Endometrium (tissue), 2 donors: ENCODE measurements at regions not wholly inside any gene's neighbourhood (a gene's known extent, or its start where the extent isn't known, plus 50 kb on each side); places are given as distances from the start of the nearest gene placed in this dataset.

Source experiments
- FAIRE-seq: peaks from 2 replicates; lab custom pipeline; 2012; peaks lifted over from hg19 to GRCh38; lab: Jason Lieb, UNC
- donor health status: control.
- donor health status: control.

DNA sequence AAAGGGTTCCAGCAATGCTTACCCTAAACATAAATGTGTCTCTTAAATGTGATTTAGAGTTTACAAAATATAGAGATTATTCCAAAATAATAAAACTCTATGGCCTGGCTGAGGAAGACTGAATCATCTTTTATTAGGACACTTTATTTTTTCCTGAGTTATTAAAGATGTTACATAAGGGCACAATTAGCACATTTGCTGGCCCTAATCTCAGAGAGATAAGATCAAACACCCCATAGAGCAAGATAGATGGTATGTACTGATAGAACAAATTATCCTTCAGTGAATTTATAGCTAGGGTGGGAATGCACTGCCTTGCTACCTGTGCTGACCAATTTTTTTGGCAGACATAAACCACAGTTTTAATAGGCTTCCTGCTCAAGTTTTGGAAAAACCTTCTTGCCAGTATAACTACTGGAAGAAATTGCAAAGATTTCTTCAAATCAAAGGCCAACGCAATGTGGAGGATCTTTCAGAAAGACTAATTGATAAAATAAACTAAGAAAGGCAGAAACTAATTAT is 367.1 kb upstream of the MPDZ start:
- FAIRE-seq = peak; percentile 83

DNA sequence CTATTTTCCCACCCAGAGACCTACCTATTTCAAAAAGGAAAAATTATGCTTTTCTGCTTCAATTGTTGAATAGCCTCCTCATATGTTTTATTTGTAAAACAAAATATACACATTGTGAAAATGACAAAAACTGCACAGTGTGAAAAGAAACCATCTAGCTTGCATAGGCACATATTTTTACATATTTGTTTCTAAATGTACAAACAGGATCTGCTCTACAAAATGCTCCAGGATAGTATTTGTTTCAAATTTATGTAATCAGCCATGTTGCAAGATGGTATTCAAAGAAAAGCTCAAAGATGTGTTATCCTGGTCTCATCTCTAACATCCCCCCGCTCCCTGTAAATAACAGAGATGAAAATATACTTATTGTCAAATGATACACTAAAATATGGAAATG is 366.1 kb upstream of the MPDZ start:
- no peak for FAIRE-seq

DNA sequence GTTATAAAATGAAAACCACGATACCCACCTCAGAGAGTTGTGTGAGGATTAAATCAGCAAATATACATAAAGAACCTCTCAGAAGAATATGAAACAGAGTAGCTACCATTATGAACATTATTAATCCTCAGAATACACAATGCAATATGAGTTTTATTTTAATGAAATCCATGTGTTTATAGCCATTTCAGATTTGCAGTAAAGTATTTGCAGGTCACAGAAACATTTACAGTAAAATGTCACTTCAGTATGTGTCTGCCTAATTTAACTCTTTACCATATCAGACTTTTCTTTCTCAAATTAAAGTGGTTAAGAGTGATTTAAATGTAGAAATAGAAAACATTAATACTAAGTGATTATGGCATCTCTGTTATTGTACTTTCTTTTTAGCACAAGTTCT is 365.2 kb upstream of the MPDZ start:
- FAIRE-seq = no peak

DNA sequence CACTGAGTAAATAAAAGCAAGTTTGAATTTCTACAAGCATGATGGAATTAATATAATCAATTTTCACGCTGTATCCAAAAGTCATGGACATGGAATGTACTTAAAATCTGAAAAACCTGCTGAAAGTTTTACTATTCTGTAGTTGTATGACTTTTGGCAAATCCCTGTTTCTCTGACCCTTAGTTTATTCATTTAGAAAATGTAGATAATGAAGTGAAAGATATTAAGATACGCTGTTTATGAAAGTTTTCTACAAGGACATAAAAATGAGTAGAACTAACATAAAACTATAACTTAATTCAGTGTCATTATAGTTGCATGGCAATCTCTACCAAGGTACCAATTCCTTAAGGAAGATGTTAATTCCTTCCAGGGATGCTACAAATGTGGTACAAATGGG is 363.2 kb upstream of the MPDZ start:
- FAIRE-seq = no peak

DNA sequence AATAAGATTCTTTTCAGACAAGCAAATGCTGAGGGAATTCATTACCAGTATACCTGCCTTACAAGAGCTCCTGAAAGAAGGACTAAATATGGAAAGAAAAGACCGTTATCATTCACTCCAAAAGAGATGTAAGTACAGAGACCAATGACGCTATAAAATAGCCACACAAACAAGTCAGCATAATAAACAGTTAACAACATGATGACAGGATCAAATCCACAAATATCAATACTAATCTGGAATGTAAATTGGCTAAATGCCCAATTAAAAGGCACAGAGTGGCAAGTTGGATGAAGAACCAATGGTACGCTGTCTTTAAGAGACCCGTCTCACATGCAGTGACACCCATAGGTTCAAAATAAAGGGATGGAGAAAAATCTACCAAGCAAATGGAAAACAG is 349.6 kb upstream of the MPDZ start:
- FAIRE-seq = no peak

DNA sequence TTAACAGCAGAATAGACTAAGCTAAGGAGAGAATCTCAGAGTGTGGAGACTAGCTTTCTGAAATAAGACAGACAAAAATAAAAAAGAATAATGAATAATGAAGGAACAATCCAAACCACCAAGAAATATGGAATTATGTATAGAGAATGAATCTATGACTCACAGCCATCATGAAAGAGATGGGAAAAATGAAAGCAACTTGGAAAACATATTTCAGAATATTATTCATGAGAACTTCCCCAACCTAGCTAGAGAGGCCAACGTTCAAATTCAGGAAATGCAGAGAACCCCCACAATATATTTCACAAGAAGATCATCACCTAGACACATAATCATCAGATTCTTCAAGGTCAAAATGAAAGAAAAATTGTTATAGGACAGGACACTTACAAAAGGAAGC is 349.0 kb upstream of the MPDZ start:
- FAIRE-seq = no peak

DNA sequence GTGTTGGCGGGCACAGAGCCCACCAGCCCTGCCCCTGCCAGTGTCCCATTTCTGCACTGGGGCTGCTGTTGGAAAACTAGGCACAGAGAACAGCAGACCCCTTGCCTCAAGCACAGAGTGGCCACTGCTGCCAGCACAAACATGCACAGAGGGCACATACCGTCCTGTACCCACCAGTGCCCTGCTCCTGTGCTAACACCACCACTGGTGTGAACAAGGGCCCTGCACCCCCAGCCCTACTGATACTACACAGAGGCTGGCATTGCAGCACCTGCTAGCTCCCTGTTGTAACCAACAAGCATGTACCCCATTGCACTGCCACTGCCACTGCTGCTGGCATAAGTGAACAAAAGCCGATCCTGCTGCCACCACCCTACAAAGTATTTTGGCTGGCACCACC is 348.0 kb upstream of the MPDZ start:
- FAIRE-seq = no peak

DNA sequence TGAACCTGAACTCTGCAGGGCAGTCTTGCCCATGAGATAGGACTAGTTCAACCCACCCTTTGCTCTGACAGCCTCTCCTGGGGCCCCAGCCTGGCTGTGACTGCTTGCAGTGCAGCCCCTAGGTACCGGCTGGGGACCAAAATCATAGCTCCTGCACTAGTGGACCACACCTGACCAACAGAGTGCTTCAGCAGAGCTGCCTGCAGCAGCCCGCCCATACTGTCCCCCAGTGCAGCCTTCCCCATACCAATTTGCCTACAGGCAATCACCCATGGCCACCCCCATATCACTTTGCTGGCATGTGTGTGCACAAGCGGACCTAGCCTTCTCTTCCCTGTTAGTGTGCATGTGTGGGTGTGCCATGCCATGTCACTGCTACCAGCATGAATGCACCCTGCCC is 347.6 kb upstream of the MPDZ start:
- FAIRE-seq = no peak

DNA sequence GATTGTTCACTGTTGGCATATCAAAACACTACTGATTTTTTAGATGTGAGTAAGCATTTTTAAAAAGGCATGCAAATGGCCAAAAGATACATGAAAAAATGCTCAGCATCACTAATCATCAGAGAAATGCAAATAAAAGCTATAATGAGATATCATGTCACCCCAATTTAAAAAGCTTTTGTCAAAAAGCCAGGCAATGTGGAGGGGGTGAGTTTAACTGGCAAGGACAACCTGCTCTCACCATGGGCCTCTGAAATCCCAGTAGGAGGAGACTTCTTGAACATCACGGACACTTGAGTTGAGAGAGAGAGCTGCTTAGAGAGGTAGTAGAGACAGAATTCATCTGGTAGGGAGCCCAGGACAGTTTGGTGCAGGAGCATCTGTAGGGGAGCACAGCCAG is 347.1 kb upstream of the MPDZ start:
- FAIRE-seq = no peak

DNA sequence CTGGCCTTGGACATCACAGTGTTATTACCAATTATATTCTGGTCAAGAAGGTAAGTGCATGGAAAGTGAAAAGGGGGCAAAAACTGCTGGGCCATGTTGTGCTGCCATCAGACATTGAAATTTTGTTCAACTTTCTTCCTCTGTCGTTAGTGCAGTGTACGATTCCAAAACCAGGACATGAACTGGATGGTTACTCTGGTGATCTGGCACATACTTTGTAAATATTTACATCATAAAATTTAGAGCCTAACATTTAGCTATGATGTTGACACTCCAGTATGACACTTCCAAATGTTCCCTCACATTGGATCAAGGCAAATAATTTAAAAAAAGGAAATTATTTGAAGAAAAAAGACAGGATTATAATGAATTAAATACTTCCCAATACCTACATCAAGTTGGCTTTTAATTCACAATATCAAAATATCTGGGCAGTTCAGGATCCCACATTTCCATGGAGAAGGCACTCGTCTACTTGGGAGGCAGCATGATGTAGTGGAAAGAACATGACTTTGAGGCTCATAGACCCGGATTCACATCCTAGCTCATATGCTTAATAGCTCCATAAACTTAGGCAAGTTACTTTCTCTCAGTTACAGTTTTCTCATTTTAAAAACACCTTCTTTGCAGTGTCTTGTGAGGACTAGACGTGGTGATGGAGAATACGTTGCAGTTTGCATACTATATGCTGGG is 342.5 kb upstream of the MPDZ start:
- no peak for FAIRE-seq

DNA sequence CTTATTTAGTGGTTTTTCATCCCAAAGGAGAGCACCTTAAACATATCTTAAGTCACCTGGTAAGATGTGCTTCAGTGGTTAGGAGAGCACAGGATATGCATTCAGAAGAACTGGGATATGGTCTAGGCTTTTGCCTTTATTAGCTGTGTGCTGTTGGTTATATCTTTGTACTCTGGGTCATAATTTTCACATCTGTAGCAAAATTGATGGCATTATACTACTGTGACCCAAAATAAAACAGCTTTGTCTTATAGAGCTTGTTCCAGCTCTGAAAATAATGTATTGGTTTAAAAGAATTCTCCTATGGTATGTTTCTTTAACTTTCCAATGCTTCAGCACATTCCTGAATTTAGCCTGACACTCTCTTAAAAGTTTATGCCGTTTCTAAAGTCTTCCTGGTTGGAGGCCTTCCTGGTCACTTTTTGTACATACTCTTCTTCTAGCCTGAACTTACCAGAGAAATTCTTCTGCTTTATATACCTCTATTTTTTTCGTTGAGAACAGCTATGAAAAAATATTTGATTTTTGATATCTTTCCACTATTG is 337.1 kb upstream of the MPDZ start:
- no peak for FAIRE-seq

DNA sequence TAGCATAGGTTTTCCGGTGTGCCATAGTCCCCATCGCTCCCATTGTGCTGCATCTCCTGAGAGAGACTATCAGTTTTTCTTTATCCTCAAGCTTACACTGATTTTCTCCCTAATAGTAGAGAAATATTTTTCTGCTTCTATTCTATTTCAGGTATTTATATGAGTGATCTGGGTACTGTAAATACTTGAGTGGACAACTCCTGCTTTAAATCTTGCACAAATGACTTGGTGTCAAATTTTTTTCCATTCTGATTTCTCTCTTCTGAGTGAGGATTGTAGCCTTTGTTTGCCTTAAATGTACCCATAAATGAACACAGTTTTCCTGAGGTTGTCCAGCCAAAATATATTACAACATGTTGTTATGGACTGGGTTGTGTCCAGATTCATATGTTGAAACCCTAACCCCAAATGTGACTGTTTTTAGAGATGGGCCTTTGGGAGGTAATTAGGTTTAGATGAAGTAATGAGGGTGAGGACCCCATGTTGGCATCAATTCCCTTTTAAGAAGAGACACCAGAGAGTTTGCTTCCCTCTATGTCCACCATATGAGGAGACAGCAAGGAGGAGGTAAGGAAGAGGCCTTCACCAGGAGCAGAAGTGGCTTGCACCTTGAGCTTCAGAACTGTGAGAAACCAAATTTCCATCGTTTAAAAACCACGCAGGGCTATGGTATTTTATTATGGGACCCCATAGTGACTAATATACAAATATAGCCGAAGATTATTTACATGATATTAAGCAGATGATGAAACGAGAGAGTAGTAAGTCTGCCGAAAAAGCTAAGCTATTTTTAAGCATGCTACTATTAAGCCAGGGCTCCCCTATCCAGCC is 336.4 kb upstream of the MPDZ start:
- no peak for FAIRE-seq

DNA sequence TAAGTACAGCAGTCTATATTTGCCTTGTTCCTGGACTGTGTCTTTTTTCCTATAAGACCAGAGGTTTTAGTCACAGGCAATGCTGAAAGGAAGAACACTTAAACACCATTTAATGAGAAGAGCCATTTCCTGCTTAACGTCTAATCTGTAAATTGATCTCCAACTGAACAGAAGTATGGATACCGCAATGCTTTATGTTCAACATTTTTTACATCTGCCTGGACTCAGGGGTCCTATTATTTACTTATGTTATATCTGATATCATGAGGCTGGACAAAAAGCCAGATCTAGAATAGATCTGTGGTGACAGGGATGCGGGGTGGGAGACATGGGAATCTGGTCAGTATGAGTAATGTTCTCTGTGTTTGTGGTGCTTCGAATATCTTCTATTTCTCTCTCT is 334.6 kb upstream of the MPDZ start:
- FAIRE-seq = no peak

DNA sequence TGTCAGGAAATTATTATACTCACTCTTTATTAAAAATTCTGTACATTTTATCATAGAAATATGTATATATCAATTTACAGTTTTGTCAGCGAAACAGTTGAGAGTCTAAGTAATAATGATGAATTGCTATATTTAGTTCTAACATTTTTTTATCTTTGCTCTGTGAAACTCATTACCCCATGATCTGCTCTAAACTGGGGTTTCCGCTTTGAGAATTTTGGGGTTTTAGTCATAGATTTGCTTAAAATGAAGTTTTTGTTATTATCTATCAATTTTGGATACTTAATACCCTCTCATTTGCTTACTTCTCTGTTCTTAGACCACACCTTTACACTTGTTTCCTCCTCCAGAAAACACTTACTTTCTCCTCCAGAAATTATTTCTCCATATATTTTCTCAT is 333.8 kb upstream of the MPDZ start:
- no peak for FAIRE-seq

DNA sequence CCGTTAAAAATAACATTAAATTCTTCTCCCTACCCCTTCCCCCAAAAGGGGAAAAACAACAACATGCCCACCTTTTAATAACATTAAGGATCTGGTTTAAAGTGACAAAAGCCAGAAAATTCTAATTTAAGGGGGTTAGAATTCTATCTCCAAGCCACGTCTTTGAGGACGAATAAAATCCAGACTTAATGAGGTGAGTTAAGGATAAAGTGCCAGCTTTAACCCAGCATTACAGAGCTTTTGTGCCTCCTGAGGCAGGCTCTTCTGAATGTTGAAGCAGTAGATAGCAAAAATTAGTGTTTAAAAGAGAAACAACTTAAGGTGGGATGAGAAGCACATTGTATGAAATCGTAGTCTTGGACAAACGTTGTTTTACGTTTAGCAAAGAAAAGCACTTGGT is 329.0 kb upstream of the MPDZ start:
- FAIRE-seq = no peak

DNA sequence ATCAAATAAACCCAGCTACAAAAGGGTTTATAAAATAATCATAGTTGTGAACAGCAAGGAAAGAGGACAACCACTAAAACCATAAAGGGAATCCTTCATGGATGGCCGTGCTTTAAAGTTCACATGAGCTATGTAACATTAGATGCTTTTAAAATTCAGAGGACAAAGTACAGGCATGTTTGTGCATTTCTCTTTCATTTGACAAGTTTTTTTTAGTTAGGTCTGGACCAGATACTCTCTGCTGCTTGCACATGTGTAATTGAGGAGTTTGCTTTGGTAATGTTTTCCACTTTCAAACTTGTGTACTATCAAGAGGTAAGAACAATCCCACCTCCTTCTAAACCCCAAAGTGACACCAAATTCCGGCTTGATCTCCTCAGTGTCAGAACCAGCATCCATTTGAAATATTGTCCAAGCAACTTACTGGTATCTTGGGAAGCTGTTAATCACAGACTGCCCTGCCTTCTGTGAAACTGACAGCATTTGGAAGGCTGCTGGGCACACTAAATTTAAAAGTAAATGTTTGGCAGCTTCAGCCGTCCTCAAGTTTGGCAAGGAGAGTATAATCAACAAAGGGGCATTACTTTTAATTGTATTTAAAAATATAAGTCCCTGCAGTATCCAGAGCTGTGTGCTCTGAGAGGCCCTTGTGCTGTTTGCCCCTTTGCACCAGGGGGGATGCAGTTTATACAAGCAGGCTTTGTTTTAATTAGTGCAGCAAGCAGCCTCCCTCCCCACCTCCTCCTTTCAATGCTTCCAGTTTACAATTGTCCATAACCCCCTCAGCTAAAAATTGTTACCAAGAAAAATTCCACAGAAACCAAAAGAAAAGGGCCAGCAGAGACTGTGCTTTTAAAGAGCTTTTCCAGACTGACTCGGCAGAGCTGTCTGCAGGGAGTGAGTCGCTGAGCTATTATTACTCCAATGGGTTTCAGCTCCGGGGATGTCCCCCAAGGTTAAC is 328.3 kb upstream of the MPDZ start:
- FAIRE-seq = no peak

DNA sequence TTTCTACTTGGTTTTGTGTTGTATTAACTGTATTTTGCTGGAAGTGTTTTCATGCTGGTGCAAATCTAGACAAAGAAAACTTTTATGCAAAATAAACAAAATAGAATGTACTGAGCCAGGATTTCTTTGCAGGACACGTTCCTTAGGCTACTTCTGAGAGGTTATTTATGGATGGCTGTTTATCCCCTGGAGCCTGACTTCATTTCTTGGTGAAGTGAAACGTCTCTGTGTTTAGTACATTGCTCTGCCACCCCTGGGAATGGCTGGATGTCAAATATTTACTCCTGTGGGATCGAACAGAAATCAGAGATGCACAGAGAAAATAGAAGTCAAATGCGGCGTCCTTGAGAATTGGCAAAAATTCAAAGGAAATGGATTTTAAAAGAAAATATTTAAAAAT is 327.1 kb upstream of the MPDZ start:
- FAIRE-seq = no peak

DNA sequence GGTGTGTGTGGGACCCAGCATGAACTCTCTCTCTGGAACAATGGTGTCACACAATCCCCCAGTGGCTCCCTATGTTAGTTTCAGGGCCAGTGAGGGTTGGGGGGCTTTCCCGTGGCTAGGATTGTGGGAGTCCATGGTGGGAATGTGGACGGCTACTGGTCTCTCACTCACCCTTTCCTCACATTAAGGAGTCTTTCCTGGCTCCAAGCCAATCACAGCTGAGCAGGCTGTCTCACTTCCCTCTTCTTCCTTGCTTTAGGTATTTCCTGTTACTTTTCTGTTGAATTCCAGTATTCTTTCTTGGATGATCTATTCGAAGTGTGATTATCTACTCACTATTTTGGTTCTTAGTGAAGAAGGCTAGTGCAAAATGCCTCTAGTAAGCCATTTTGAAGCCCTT is 324.4 kb upstream of the MPDZ start:
- FAIRE-seq = no peak

DNA sequence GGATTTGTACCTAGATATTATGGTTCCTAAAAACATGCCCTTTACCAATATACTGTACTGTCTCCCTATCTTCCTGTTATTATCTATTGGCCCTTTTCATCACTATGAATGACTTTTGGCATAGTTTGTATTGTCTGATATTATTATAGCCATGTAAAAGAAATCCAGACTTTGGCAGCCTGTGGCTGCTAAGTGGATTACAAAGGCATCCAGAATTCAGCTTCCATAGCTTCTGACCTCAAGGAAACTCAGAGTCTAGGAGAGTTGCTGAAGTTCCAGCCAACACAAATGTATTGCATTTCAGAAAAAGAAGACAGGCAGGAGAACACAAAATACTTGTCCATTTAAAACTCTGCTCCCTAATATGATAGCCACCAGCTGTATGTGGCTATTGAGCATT is 319.2 kb upstream of the MPDZ start:
- no peak for FAIRE-seq

DNA sequence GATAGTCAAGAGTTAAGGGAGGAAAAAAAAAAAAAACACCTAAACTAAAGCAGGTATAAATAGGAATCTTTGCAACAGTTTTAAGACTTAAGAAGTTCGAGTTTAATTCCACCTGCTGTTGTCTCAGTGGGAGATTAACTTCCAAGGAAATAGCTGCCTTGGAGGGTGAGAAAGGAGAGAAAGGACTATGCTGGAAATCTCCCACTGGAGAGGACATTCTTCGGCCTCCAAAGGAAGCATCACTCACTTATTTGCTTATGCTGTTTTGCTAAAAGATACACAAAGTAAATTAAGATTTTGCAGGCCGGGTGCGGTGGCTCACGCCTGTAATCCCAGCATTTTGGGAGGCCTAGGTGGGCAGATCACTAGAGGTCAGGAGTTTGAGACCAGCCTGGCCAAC is 317.9 kb upstream of the MPDZ start:
- no peak for FAIRE-seq

DNA sequence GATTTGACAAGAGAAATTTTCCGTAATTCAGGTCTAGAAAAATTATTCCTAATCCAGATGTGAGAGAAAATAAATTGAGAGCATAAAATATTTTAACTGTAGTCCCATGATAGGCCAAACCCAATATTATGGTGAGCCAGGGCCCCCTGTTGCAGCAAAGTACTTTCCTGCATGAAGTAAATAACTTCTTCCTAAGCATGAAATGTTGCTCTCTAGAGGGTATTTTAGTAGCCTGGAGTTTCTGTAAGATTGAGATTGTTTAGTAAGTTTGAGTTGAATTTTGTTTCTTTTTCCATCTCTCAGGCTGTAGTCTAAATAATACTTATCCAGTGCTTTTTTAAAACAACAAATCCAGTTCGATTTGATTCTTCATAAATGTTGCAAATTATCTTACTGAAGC is 317.5 kb upstream of the MPDZ start:
- no peak for FAIRE-seq

DNA sequence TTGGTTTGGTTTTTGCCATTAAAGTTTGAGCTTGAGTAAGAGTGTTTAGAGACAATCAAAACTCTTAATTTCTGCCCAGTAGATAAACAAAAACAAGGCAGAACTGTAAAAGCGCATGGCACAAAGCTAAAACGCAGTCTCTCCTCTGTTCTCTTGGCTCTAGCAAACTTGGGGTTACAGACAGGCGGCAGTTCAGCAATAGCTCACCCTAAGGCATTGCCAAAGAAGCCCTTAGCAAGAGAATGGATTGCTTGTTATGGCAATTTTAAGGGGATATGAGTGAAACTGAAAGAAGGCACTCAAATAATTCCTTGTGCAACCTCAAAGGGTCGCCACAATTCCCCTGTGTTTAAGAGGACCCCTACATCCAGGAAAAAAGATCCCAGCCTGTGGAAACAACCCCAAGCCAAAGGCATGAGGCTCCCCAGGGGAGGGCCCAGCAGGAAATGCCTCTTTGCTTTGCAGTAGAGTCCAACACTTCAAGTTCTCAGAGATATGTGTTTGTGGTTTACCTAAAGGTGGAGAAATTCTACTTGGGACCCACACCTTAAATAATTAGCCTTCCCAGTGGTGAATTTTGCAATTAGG is 317.0 kb upstream of the MPDZ start:
- FAIRE-seq = no peak
